ENCODE measurements at regions not wholly inside any gene's neighbourhood (a gene's known extent, or its start where the extent isn't known, plus 50 kb on each side); places are given as distances from the start of the nearest gene placed in this dataset.

DNA sequence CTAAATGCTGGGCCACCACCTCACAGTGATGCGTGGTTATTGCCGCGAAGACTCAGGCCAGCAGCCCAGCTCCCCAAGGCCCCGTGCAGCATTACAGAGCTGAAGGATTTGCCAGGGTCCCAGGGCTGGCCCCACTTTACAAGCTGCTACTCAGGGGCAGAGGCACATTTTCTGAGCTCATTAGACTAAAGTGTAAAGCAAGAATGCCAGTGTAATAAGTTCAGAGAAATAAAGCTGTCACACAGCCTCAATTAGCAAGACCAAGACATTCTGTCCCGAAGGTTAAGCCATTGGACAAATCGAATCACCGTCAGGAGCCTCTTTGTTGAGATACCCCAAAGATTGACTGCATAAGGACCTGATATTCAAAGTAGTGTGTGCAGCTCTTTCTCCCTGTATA, 428.4 kb downstream of the EFNB2 start:
- in situ Hi-C loops (cut with MboI; ENCODE audit: low sequenced_read_pairs), result no loop called here

GRCh38 chr13:106105153-106105552, 430.3 kb downstream of the EFNB2 start:
- in situ Hi-C loops (cut with MboI; ENCODE audit: low sequenced_read_pairs), result no loop called here

- in situ Hi-C loops (cut with MboI; ENCODE audit: low sequenced_read_pairs), result no loop called here
Observed at GRCh38 chr13:106104281-106104901, 431.1 kb downstream of the EFNB2 start.

GRCh38 chr13:106103779-106104178, 431.7 kb downstream of the EFNB2 start:
- in situ Hi-C loops (cut with MboI; ENCODE audit: low sequenced_read_pairs), result no loop called here

GRCh38 chr13:106102786-106103185, 432.7 kb downstream of the EFNB2 start:
- in situ Hi-C loops (cut with MboI; ENCODE audit: low sequenced_read_pairs), result no loop called here

DNA sequence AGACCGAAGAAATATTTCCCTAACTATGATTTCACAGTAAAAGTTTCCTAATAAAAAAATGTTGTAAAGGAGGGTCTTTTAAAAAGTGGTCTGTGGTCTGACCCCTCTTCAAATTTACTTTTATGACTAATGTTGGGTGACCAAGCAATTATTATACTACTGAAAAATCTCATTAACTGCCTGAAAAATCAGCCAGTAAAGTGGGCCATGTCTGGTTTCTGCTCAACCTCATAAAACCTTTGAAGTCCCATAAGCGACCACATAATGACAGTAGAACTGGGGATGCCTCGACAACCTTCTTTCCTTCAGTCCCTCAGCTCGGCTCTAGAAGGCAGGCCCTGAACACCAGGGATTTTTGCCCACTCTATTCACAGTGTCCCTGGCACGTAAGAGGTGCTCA, 434.3 kb downstream of the EFNB2 start:
- in situ Hi-C loops (cut with MboI; ENCODE audit: low sequenced_read_pairs), result no loop called here

DNA sequence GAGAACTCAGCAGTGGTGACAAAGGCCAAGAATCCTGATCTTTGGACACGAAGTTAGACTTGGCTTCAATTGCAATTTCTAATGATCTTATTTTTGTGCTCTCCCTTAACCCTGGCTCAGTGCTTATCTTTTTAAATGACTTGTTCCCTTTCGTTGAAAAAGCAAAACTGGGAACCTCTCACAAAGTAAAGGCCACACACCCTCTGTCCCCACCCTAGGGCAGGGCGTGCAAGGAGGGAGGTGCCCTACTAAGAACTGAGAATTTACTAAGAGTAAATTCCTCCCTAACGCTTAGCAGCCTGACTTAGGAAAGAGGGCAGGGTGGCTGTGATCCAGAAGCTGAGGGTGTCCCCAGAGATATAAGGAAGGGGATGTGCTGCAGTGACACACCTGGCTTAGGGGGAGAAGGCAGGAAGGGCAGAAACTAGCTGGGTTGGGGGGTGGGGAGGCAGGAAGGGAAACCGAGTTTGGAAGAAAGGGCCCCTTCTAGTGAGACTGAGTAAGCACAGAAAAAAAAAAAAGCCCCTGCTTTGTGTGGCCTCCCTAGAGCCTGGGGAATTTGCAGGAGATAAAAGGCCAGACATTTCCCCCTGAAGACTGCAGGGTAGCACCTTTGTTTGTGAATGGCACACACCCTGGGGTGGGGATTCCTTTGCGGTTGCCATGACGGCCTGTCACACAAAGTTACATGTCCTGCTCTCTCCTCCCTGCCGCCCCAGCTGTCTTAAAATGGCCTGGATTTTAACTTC, 435.1 kb downstream of the EFNB2 start:
- in situ Hi-C loops (cut with MboI; ENCODE audit: low sequenced_read_pairs), result no loop called here

DNA sequence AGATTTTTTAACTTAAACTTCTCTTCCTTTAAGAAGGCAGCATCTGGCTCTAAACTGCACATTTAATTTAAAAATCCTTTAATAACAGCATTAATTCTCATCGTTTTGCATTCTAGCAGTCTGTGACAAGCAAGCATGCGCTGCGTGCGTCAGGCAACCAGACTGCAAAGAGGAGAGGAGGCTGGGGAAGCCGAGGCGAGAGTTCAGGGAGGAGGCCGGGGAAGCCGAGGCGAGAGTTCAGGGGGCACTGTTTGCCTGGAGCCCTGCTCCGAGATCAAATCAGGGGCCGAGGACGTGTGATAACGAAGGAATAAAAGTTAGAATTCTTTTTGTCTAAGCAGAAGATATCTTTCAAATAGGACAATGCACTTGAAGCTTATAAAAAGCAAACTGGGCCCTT, 435.7 kb downstream of the EFNB2 start:
- in situ Hi-C loops (cut with MboI; ENCODE audit: low sequenced_read_pairs), result loop anchor here (25.0 kb wide), 1 partner anchor 438 kb away; the partner anchor contains the start of gene EFNB2

DNA sequence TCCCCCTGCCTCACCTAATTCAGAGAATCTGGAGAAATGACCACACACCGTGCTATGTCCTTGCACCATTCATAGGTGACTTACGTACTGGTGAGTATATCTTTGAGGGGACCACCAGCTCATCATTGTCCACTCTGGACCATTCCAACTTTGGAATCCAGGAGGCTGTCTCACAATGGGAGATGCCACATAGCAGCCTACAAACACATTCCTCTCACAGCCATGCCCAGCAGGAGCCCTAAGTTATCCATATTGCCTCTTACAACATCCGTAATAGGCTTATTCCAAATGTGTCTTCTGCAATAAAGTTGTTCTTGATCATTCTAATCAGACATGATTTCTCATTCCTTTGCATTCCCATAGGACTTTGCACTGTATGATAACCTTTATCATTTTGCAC, 436.7 kb downstream of the EFNB2 start:
- in situ Hi-C loops (cut with MboI; ENCODE audit: low sequenced_read_pairs), result loop anchor here (25.0 kb wide), 1 partner anchor 439 kb away; the partner anchor contains the start of gene EFNB2

GRCh38 chr13:106096661-106097092, 438.8 kb downstream of the EFNB2 start:
- in situ Hi-C loops (cut with MboI; ENCODE audit: low sequenced_read_pairs), result loop anchor here (25.0 kb wide), 1 partner anchor 441 kb away; the partner anchor contains the start of gene EFNB2

DNA sequence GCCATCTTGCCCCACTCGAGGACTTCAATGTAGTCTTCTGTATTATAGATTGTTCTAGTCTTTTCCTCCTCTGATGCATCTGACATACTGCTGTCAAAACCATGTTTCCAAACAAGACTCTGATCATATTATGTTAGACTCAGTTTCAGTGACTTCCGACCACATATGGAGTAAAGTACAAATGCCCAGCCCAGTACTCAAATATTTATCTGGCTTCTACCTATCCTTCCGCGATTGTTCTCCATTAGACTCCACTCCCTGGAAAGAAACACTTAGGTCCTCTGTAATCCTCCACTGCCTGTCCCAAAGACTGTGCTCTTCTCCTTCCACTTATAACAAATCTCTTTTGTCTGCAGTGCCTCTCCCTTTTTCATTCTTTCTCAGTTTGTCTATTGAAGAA, 439.5 kb downstream of the EFNB2 start:
- in situ Hi-C loops (cut with MboI; ENCODE audit: low sequenced_read_pairs), result loop anchor here (25.0 kb wide), 1 partner anchor 441 kb away; the partner anchor contains the start of gene EFNB2

DNA sequence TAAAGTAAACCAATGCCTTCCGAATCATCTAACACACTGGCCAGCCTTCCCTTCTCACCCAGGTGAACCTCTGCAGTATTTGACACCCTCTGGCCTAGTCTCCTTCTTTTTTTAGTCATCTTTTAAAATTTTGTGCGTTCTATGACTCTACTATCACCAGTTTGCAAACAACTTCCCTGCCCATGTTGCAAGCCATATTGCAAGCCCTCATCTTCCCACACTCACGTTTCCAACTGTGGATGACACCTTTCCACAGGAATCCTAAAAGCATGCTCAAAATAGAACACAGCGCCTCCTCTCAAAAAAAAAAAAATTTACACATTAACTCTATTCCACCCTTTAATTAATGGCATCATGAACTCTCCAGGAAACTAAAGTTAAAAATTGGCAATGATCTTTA, 440.1 kb downstream of the EFNB2 start:
- in situ Hi-C loops (cut with MboI; ENCODE audit: low sequenced_read_pairs), result loop anchor here (25.0 kb wide), 1 partner anchor 442 kb away; the partner anchor contains the start of gene EFNB2

- in situ Hi-C loops (cut with MboI; ENCODE audit: low sequenced_read_pairs), result loop anchor here (25.0 kb wide), 1 partner anchor 447 kb away; the partner anchor contains the start of gene EFNB2
Observed at GRCh38 chr13:106090001-106090400, 445.5 kb downstream of the EFNB2 start.

- in situ Hi-C loops (cut with MboI; ENCODE audit: low sequenced_read_pairs), result loop anchor here (25.0 kb wide), 1 partner anchor 448 kb away; the partner anchor contains the start of gene EFNB2
Observed at GRCh38 chr13:106089261-106089980, 446.0 kb downstream of the EFNB2 start.

- in situ Hi-C loops (cut with MboI; ENCODE audit: low sequenced_read_pairs), result loop anchor here (25.0 kb wide), 1 partner anchor 449 kb away; the partner anchor contains the start of gene EFNB2
Observed at GRCh38 chr13:106088085-106088484, 447.4 kb downstream of the EFNB2 start.

DNA sequence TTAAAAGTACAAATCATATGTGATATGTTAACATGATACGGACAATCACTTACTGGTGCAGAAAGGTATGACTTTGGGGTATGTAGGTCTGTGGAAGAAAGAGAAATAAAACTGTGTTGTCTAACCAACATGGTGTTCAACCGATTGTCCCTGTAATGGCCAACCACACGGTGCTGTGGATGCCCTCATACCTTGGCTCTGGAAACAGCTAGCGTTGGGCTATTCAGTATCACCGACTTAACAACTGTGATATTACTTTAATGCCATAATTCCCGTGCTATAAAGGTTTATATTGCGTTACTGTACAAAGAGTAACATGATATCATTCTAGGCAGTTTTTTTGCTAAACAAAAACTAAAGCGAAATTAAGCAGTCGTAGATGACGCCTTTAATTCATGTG, 448.3 kb downstream of the EFNB2 start:
- in situ Hi-C loops (cut with MboI; ENCODE audit: low sequenced_read_pairs), result loop anchor here (25.0 kb wide), 1 partner anchor 450 kb away; the partner anchor contains the start of gene EFNB2

DNA sequence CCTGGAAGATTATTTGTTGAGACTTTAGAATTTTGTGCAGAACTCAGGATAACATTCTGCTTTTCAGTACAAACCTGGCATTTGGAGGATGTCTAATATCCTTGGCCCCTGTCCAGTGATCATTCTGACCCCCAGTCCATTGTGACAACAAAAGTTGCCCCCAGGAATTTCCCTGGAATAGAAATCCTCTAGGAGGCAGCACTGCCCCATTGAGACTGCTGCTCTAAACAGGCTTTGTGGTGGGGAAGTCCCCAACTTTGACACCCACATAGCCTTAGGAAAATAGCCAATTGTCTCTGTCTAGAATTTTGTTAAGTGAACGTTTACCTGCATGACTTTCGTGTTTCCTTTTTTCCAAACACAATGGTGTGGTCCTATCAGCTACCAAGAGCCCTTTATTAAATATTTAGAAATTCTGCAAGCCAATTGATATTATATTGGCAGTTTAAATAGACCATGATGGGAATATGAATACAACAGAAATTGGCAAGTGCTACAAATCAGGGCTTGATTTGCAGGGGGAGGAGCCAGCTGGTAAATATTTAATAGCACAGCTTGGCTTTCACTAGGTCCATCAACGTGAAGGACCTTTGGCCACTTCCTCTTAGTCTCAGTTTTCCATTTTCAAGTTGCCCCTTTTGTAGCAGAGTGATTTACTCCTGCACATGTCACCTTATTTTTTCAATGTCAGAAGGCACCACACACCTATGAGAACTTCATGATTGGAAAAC, 451.7 kb downstream of the EFNB2 start:
- in situ Hi-C loops (cut with MboI; ENCODE audit: low sequenced_read_pairs), result loop anchor here (25.0 kb wide), 1 partner anchor 454 kb away; the partner anchor contains the start of gene EFNB2

- in situ Hi-C loops (cut with MboI; ENCODE audit: low sequenced_read_pairs), result loop anchor here (25.0 kb wide), 1 partner anchor 456 kb away; the partner anchor contains the start of gene EFNB2
Observed at GRCh38 chr13:106081221-106081620, 454.2 kb downstream of the EFNB2 start.

DNA sequence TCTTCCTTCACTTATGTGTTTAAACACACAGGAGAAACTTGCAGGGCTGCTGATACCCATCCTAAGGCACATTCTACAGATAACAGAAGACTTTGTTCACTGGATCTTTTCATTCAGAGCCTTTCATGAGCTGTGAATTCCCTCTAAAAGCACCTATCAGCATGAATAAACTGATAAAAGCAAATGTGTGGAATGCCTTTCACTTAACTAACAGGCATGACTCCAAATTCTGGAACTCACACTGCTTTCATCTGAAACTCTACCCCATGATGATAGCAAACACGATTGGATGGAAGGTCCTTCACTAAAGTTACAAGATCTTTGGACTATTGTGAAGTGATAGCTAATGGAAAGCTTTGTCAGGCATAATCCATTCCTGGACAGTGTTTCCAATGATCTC, 457.3 kb downstream of the EFNB2 start:
- in situ Hi-C loops (cut with MboI; ENCODE audit: low sequenced_read_pairs), result loop anchor here (25.0 kb wide), 1 partner anchor 459 kb away; the partner anchor contains the start of gene EFNB2

- in situ Hi-C loops (cut with MboI; ENCODE audit: low sequenced_read_pairs), result loop anchor here (25.0 kb wide), 1 partner anchor 460 kb away; the partner anchor contains the start of gene EFNB2
Observed at GRCh38 chr13:106077017-106077416, 458.4 kb downstream of the EFNB2 start.
